ENCODE measurements at regions not wholly inside any gene's neighbourhood (a gene's known extent, or its start where the extent isn't known, plus 50 kb on each side); places are given as distances from the start of the nearest gene placed in this dataset.
"Not testable (repeated sequence)": the region's sequence is repeated elsewhere in the genome, so short reads cannot be mapped to it uniquely, and the experiment has no call there.

DNA sequence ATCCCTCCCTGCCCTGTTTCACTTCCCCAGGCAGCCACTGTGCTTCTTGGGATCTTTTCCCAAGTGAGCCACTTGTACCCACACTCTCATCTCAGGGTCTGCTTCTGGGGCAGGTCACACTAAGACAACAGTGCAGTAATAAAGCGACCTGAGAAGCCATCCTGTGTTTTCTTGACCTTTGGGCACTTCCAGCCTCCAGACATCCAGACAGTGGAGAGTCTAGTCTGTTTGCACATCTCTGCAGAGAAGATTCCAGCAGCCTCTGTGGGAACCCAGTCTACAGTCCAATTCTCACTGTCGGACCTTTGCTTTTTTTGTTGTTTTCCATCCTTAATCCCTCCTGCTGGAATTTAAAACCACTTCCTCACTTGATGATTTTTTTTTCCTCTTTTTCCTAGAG is 50.3 kb upstream of the ATP6AP2 start:
- in situ Hi-C loops (cut with HindIII; ENCODE audit: low sequenced_read_pairs), result no loop called here

DNA sequence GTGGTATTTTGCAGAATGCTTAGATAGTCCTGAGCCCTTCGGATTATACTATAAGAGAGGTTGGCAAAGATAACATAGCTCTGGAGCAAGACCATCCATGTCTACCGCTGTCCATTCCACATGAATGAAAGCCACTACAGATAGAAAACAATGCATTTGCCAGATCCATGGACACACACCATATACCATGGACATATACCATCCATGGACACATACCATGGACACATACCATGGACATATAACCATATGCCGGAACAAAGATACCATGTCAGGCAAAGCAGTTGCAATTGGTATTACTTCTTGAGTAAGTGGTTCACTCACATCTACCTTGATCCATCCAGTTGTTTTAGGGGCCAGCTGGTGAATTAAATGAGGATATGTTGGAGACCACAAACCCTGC is 53.2 kb upstream of the ATP6AP2 start:
- in situ Hi-C loops (cut with HindIII; ENCODE audit: low sequenced_read_pairs), result no loop called here

DNA sequence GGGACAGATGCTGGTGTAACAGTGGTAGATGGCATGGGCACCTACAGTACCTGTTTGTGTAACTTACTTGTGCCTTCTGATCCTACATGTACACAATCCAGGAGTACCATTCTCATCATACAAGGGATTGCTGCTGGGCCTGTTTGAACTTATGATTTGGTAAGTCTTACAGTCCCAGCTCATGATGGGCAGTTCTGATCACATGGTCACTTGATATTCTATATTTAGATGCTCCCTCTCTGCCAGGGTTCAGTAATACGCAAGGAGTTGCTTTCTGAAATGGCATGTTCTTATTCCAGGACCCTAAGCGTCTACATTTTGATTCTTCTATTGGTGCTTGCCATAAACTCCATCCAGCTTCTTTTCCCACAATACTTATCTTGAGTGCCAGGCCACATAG is 54.4 kb upstream of the ATP6AP2 start:
- in situ Hi-C loops (cut with HindIII; ENCODE audit: low sequenced_read_pairs), result no loop called here

DNA sequence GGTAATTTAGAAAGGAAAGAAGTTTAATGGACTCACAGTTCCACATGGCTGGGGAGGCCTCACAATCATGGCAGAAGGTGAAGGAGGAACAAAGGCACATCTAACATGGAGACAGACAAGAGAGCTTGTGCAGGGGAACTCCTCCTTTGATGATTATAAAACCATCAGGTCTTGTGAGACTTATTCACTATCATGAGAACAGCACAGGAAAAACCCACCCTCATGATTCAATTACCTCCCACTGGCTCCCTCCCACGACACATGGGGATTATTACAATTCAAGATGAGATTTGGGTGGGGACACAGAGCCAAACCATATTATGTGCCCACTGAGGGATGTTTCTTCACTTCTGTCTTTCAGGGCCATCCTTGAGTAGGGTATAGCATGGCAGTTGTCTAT is 54.9 kb upstream of the ATP6AP2 start:
- in situ Hi-C loops (cut with HindIII; ENCODE audit: low sequenced_read_pairs), result not testable (repeated sequence)

DNA sequence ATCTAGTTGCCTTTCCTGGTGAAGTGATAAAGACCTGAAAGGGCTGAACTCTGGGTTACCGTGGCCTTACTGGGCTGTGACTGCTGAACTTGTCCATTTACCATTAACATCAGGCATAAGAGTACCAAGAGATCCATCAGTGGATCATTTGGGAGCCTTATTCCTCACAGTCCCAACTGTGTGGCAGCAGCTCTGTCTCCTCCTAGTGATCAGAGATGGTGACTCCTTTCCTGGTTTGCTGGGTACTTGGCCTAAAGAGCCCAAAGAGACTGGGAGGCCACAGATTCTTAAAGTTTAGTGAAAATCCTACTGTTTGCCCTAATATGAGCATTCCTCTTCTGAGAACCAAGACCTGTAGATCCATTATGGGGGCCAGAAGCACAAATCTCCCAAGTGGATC is 56.3 kb upstream of the ATP6AP2 start:
- in situ Hi-C loops (cut with HindIII; ENCODE audit: low sequenced_read_pairs), result loop anchor here (5.0 kb wide), 1 partner anchor 57 kb away; no protein-coding TSS in a partner anchor

DNA sequence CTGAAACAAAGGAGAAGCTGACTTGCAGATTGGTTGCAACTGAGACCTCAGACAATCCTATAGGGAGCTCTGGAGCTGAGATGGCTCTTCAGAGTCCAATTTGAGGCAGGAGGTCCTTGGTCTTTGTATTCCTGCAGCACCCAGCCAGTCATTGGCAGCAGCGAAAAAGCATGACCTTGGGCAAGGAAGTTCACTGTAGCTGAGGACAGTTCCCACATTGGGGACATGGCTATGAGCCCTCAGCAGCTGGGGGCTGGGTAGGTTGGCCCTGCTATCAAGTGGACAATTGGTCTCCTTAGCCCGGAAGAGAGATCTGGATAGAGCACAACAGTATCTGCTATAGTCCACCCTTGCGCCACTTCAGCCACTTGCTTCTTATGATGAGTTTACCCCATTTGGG is 56.9 kb upstream of the ATP6AP2 start:
- in situ Hi-C loops (cut with HindIII; ENCODE audit: low sequenced_read_pairs), result loop anchor here (5.0 kb wide), 1 partner anchor 57 kb away; no protein-coding TSS in a partner anchor

DNA sequence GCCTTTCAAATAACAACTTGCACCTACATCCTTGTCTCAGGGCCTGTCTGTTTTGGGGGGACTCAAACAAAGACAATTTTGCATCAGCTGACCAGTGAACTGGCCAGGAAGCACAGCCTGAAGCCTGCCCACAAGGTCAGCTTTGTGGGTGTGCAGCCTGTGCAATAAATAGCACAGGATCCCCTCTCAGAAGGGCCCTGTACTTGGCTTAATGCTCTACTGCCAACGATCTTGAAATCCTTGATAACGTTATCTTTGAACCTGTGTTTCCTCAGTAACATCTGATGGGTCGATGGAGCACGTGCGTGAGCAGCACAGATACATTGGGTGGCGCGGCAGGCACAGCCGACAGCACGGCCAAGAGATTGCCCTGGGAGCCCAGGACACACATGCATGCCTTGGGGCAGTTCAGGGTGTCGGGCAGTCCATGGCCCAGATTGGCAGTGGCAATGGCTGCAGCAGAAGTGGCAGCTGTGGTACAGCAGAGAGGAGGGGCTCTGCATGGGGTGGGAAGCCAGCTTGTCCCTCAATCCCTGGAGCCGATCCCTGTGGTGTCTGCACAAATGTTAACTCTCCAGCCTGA is 58.8 kb upstream of the ATP6AP2 start:
- in situ Hi-C loops (cut with HindIII; ENCODE audit: low sequenced_read_pairs), result loop anchor here (5.0 kb wide), 1 partner anchor 55 kb away; no protein-coding TSS in a partner anchor

DNA sequence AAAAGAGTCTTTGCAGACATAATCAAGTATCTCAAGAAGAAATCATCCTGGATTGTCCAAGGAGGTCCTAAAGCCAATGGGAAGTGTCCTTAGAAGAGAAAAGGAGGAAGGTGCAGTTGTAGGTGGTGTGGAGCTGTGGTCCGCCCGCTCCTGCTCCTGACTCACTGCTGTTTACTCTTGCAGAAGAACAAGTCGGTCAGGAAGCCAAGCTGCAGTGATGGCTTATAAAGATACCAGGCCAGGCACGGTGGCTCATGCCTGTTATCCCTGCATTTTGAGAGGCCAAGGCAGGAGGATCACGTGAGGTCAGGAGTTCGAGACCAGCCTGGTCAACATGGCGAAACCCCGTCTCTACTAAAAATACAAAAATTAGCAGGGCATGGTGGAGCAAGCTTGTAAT is 66.4 kb upstream of the ATP6AP2 start:
- in situ Hi-C loops (cut with HindIII; ENCODE audit: low sequenced_read_pairs), result no loop called here

DNA sequence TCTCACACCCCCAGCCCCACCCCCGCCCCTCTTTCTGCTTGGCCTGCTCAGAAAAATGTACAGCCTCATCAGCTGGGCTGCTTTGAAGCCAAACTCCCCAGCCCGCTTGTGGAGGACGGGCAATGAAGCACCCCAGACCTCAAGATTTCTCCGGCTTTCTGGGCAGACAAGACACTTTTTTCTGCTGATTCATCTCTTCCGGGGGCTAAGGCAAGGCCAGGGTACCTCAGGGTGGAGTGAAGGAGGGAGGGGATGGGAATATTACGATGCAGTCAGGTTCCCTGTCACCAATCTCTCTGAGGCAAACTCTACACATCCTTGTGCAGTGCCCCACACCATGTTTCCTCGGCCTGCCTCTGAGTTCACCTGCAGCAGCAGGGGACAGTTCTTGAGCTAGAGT is 66.9 kb upstream of the ATP6AP2 start:
- in situ Hi-C loops (cut with HindIII; ENCODE audit: low sequenced_read_pairs), result no loop called here

DNA sequence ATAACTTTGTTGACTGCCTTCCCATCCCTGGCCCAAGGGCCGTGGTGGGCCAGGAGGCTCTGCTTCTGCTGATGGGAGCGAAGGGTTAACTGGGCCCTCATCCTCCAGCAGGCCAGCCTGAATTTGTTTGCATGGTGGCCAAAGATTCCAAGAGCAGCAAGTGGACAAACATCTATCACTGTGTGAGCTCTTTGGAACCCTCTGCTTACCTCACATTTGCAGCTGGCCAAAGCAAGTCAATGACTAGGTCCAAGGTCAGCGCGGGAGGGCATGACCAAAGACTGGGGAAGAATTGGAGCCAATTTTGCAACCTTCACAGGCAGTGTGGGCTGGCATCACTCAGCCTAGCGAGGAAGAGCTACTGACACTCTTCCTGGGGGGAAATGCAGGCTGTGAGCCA is 67.8 kb upstream of the ATP6AP2 start:
- in situ Hi-C loops (cut with HindIII; ENCODE audit: low sequenced_read_pairs), result no loop called here

DNA sequence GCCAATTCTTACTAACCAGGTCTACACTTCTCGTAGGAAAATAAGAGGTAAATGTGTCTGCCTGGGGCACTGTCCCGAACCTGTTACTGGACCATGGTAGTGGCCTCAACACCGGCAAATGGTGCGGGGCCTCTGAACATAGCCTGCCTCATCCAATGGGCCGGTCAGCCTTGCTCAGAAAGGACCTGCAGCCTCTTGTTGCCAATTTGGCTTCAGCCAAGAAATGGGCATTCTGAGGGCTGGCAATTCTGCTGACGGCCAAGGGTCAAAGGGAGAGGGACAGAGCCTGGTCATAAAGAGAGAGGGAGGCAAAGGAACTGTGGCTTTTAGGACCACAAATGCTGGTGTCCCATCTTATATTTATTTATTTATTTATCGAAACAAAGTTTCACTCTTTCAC is 69.5 kb upstream of the ATP6AP2 start:
- in situ Hi-C loops (cut with HindIII; ENCODE audit: low sequenced_read_pairs), result no loop called here

DNA sequence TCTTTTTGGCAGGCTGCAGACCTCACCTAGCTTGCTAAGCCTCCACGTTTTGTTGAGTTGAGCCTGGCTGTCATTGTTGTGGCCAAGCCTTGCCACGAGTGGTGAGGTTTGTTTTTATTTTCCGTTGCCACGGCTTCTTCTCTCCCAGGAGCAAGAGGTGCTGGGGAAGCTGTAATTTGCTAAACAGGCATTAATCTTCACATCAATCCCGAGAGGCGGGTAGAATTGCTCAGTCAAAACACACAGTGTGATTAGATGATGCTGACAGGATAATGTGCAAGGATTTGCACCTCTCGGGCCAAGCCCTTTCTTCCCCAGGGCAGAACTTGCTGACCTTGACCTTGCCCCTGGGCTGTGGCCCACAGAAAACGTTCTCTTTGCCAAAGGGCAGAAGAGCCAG is 72.2 kb upstream of the ATP6AP2 start:
- in situ Hi-C loops (cut with HindIII; ENCODE audit: low sequenced_read_pairs), result no loop called here

DNA sequence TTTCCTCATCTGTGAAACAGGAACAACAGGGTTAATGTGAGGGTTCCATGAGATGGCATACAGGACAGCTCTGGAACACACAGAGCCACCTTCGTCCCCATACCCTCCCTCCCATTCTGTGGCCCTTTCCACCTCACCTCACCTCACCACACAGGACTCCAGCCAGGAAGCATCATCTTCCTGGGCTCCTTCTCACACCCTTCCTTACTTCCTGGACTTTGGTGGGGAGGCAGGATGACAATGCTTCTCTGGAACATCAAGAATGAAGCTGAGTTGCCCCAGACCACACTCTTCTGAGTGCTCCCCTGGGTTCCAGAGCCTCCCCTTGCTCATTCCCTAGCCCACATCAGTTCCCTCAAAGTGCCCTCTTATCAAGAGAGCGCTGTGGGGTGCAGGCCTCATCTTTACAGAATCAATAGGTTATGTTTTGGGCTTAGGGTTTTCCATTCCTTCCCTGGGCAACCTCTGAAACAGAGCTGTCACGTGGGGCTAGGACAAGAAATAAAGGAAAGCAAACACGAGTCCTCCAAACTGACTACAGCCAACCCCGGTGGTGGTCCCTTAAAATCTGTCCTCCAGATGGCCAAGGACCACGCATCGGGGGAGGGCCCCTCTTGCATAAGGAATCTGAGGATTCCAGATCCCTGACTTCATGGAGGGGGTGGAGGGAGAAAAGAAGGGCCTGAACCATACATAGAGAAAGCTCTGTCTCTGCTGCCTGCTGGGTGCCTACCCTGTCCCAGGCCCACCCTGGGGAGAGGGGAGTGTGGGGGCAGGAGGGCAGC is 74.4 kb upstream of the ATP6AP2 start:
- in situ Hi-C loops (cut with HindIII; ENCODE audit: low sequenced_read_pairs), result no loop called here

DNA sequence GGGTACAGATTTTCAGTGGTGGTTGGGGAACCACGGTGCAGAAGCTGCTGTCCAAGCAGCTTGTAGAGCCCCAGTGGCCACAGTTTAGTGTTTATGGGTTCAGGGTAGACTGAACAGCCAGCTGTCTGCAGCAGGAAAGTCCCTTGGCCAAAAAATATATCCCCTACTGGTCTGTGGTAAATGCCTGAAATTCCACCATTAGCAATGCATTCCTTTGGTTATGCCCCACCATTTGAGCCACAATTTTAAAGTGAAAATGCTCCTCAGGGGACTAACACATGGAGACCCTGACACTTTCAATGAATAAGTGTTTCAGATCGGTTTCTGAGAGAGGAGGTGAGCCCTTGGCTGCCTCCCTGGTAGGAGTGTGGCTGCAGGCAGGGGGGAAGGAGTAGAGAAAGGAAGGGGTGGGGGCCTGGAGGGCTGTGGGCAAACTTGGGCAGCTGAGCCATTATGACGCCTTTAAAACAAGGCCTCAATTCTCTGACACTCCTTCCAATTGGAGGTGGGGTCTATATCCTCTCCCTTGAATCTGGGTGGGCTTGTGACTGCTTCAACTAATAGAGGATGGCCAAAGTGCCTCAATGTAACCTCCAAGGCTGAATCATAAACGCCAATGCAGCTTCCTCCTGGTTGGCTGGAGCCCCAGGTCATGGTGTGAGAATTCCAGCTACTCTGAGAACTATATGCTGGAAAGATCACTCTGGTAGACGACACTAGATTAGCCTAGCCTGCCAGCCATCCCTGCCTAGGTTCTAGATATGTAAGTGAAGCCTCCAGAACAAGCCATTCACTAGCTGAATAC is 75.8 kb upstream of the ATP6AP2 start:
- in situ Hi-C loops (cut with HindIII; ENCODE audit: low sequenced_read_pairs), result no loop called here

DNA sequence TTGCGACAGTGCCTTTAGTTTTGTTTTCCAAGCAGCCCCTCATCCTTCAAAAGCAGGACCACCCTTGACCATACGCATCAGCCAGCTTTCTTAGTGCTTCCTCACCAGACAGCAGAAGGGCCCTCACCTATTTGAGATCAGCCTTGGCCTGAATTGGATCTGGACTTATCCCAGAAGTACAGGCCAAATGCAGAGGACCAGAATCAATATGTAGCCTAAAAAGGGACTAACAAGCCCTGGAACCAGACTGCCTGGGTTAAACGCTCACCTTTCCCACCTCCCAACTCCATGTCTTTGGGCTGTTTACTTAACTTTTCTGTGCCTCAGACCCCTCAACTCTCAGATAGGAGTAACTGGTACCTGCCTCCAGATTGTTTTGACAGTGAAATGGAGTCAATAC is 77.7 kb upstream of the ATP6AP2 start:
- in situ Hi-C loops (cut with HindIII; ENCODE audit: low sequenced_read_pairs), result no loop called here

DNA sequence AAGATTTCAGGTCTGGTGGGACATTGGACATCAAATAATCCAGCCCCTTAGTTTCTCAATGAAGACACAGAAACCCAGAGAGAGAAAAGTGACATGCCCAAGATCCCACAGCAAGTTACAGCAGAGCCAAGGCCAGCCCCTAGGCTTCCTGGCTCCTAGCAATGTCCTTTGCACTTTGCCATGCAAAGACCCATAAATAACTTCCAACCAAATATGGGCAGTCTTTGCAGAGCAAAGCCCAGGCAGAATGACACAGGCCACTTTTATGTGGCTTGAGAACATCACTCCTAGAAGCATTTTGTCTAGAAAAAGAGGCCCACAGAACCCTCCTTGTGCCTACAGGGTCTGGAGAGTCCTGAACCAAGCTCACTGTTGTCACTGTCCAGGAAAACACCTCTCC is 78.1 kb upstream of the ATP6AP2 start:
- in situ Hi-C loops (cut with HindIII; ENCODE audit: low sequenced_read_pairs), result no loop called here

DNA sequence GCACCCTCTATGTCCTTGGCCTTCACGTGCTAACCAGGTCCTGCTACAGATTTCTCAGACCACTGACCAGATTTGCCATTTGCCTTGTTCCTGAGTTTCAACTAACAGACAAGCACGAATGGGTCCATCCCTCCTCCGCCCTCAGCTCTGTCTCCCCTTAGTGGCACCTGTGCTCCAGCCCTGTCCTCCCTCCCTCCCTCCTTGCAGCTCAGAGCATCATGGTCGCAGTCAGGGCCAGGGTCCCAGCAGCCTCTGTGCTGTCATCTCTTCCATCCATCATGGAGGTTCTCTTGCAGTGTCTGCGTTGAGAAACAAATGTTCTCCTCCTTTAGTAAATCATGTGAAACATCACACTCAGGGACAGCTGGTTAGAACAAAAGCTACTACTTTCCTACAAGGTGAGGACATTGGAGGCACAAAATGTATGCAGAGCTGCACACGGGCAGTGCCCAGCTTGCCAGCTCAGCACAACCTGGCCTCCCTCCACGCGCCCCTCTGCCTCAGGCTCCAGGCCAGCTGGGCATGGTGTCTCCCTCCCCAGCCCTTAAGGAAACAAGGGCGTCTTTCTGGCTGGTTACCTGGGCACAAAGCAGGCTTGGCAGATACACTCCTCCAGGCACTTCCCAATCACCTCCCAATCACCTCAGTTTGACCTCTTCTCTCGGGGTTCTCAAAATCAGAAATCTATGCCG is 79.5 kb upstream of the ATP6AP2 start:
- in situ Hi-C loops (cut with HindIII; ENCODE audit: low sequenced_read_pairs), result no loop called here

DNA sequence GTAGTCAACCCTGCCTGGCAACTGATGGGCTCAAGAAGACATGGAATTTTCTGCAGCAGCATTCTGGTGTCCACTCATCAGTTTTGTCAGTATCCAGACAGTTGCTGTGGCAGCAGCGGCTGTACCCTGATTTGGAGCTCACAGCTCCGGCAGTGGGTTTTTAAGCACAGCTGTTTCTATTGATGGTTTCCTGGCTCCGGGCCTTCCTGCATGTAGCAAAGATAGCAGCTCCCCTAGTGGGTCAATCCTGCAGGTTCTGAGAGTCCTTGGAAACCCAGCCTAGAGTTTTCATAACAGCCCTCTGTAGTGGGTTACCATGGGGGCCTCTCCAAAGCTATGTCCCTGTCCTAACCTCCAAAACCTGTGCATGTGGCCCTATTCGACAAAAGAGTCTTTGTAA is 84.0 kb upstream of the ATP6AP2 start:
- in situ Hi-C loops (cut with HindIII; ENCODE audit: low sequenced_read_pairs), result no loop called here

DNA sequence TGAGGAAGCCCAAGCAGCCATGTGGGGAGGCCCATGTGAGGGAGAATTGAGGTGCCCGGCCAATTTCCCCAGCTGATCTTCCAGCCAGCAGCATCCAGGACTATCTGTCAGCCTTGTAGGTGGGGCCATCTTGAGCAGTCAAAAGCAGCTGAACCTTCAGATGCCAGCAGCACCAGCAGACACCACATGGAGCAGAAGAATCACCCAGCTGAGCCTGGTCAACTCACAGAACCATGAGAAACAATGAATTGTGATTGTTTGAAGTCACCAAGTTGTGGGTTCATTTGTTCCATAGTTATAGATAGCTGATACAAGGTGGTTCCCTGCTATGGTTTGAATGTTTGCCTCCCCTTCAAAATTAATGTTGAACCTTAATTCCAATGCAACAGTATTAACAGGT is 85.1 kb upstream of the ATP6AP2 start:
- in situ Hi-C loops (cut with HindIII; ENCODE audit: low sequenced_read_pairs), result no loop called here

DNA sequence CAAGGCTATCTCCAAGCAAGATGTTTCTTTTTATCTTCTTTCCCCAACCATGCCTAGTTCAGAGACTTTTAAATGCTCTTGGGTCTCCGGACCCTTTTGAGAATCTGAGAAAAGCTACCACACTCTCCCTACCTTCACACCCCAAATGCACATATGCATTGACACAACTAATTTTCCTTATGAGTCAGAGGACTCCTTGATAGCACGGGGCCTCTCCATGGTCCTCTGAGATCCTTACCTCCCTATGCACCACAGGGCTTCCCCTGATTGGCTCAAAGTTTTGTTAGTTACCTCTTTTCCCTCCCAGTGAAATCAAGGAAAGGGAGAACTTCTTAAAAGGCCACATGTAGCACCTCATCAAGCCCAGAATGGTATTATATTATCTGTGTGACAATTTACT is 86.8 kb upstream of the ATP6AP2 start:
- in situ Hi-C loops (cut with HindIII; ENCODE audit: low sequenced_read_pairs), result no loop called here

DNA sequence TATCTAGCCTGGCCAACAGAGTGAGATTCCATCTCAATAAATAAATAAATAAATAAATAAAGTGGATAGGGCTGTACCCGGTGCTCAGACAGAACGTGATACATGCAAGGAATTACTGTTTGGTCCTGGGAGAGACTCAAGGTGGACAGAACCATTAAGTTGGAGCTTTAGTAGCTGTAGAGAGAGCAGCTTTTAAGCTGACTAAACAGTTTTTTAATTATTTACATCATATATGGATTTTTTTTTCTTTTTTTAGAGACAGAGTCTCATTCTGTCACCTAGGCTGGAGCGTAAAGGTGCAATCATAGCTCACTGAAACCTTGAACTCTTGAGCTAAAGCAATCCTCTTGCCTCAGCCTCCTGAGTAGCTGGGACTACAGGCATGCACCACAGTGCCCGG is 92.5 kb upstream of the ATP6AP2 start:
- in situ Hi-C loops (cut with HindIII; ENCODE audit: low sequenced_read_pairs), result no loop called here
